ENCODE measurements at regions not wholly inside any gene's neighbourhood (a gene's known extent, or its start where the extent isn't known, plus 50 kb on each side); places are given as distances from the start of the nearest gene placed in this dataset.

- intact Hi-C loops (cut with DNase I) = no loop called here
- H3K9me3 ChIP-seq = no peaks in the 10 kb centered on the region
- H3K27me3 ChIP-seq = peaks cover 12% of the 10 kb centered on the region
- H3K27ac ChIP-seq = no peak overlapping the region
- no peaks in the 10 kb centered on the region for H3K36me3 ChIP-seq
- DNase-seq (ENCODE audit: low spot score in 2 of 2) = no peak
- no peak overlapping the region for H3K4me3 ChIP-seq
- TF ChIP-seq, protein P1, sequence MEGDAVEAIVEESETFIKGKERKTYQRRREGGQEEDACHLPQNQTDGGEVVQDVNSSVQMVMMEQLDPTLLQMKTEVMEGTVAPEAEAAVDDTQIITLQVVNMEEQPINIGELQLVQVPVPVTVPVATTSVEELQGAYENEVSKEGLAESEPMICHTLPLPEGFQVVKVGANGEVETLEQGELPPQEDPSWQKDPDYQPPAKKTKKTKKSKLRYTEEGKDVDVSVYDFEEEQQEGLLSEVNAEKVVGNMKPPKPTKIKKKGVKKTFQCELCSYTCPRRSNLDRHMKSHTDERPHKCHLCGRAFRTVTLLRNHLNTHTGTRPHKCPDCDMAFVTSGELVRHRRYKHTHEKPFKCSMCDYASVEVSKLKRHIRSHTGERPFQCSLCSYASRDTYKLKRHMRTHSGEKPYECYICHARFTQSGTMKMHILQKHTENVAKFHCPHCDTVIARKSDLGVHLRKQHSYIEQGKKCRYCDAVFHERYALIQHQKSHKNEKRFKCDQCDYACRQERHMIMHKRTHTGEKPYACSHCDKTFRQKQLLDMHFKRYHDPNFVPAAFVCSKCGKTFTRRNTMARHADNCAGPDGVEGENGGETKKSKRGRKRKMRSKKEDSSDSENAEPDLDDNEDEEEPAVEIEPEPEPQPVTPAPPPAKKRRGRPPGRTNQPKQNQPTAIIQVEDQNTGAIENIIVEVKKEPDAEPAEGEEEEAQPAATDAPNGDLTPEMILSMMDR (IDR thresholded peaks at IDR 0.05) = no peak
- H3K4me1 ChIP-seq = no peaks in the 10 kb centered on the region
Measured at GRCh38 chr17:79410681-79411080, 200.2 kb downstream of the RBFOX3 start.

- H3K27me3 ChIP-seq = peaks cover 10% of the 10 kb centered on the region
- intact Hi-C loops (cut with DNase I) = loop anchor here (10.0 kb wide), 1 partner anchor 297 kb away; no protein-coding TSS in a partner anchor
Measured at GRCh38 chr17:79408251-79408650, 202.6 kb downstream of the RBFOX3 start.

GRCh38 chr17:79407385-79407784, 203.5 kb downstream of the RBFOX3 start:
- Histone ChIP-seq H3K9me3 (no peaks in the 10 kb centered on the region), H3K4me1 (no peaks in the 10 kb centered on the region), H3K4me3 (no peak overlapping the region), H3K36me3 (no peaks in the 10 kb centered on the region), H3K27me3 (peaks cover 14% of the 10 kb centered on the region), H3K27ac (no peak overlapping the region)
- TF ChIP-seq, protein P1 (IDR thresholded peaks at IDR 0.05) = no peak
- intact Hi-C loops (cut with DNase I) = loop anchor here (10.0 kb wide), 1 partner anchor 297 kb away; no protein-coding TSS in a partner anchor
- DNase-seq (ENCODE audit: low spot score in 2 of 2) = no peak

More at GRCh38 chr17:79408251-79408650, 202.6 kb downstream of the RBFOX3 start:
- H3K4me3 ChIP-seq = no peak overlapping the region
- TF ChIP-seq, protein P1 (IDR thresholded peaks at IDR 0.05) = no peak
- H3K27ac ChIP-seq = no peak overlapping the region
- no peaks in the 10 kb centered on the region for H3K9me3 ChIP-seq
- H3K36me3 ChIP-seq = no peaks in the 10 kb centered on the region
- no peak for DNase-seq (ENCODE audit: low spot score in 2 of 2)
- no peaks in the 10 kb centered on the region for H3K4me1 ChIP-seq

- Histone ChIP-seq H3K36me3 (no peaks in the 10 kb centered on the region), H3K4me1 (no peaks in the 10 kb centered on the region), H3K4me3 (no peak overlapping the region), H3K9me3 (no peaks in the 10 kb centered on the region), H3K27me3 (peaks cover 14% of the 10 kb centered on the region), H3K27ac (no peak overlapping the region)
- DNase-seq (ENCODE audit: low spot score in 2 of 2) = no peak
- intact Hi-C loops (cut with DNase I) = loop anchor here (10.0 kb wide), 1 partner anchor 298 kb away; no protein-coding TSS in a partner anchor
- TF ChIP-seq, protein P1 (IDR thresholded peaks at IDR 0.05) = no peak
Measured at GRCh38 chr17:79406316-79406715, 204.5 kb downstream of the RBFOX3 start.

- H3K9me3 ChIP-seq = no peaks in the 10 kb centered on the region
- TF ChIP-seq, protein P1 (IDR thresholded peaks at IDR 0.05) = no peak
- DNase-seq (ENCODE audit: low spot score in 2 of 2) = no peak
- H3K4me1 ChIP-seq = peaks cover 0 to under 1% of the 10 kb centered on the region in 2 donors
- no peaks in the 10 kb centered on the region for H3K36me3 ChIP-seq
- intact Hi-C loops (cut with DNase I) = loop anchor here (10.0 kb wide), 1 partner anchor 299 kb away; no protein-coding TSS in a partner anchor
- H3K27ac ChIP-seq = no peak overlapping the region
- peaks cover 14% of the 10 kb centered on the region for H3K27me3 ChIP-seq
- H3K4me3 ChIP-seq = no peak overlapping the region
Measured at GRCh38 chr17:79405823-79406222, 205.0 kb downstream of the RBFOX3 start.

Data from ascending aorta (tissue), 2 donors.